Fibroblast of lung (primary cell): ENCODE measurements at regions not wholly inside any gene's neighbourhood (a gene's known extent, or its start where the extent isn't known, plus 50 kb on each side); places are given as distances from the start of the nearest gene placed in this dataset.

Source experiments
- DNase-seq, 2 donors: peaks; one replicate each; pipeline versions ENCODE4 v3.0.0 to v3.0.0-alpha.2; 2010; ENCODE audit warnings: low read depth in 2 of 2
- H2AFZ ChIP-seq: 2 replicates; pipeline ENCODE4 v1.5.1; 2012; ENCODE audit warnings: low read length, control low read depth, inconsistent platforms
- H3K27ac ChIP-seq: 2 replicates; pipeline ENCODE4 v1.5.1; 2011; ENCODE audit warnings: low read length, control low read depth; ENCODE audit not compliant: insufficient read depth
- H3K27me3 ChIP-seq: 2 replicates; pipeline ENCODE4 v1.5.1; 2011; ENCODE audit warnings: mild to moderate bottlenecking, low read length; ENCODE audit not compliant: control insufficient read depth, insufficient read depth
- H3K36me3 ChIP-seq: 2 replicates; pipeline ENCODE4 v1.5.1; 2011; ENCODE audit warnings: low read length; ENCODE audit not compliant: control insufficient read depth, insufficient read depth
- H3K4me1 ChIP-seq: 2 replicates; pipeline ENCODE4 v1.5.1; 2011; ENCODE audit warnings: low read length; ENCODE audit not compliant: control insufficient read depth, insufficient read depth; ENCODE audit errors: extremely low read depth
- H3K4me2 ChIP-seq: 2 replicates; pipeline ENCODE4 v1.5.1; 2011; ENCODE audit warnings: low read length, control low read depth; ENCODE audit not compliant: insufficient read depth; ENCODE audit errors: extremely low read depth
- H3K4me3 ChIP-seq, 4 experiments: fragments of 200-600 bp in 1 of 4; sonication (generic) in 1 of 4; replicated peaks in 1 of 4; 2 replicates each; pipeline ENCODE4 v1.5.1; 2011 to 2016; ENCODE audit warnings: low read length in 4 of 4, low read depth in 3 of 4, mild to moderate bottlenecking in 3 of 4, control low read depth in 2 of 4, inconsistent platforms in 1 of 4, mixed read lengths in 1 of 4; ENCODE audit not compliant: insufficient read depth in 1 of 4; ENCODE audit errors: control extremely low read depth in 1 of 4
- H3K79me2 ChIP-seq: 2 replicates; pipeline ENCODE4 v1.5.1; 2012; ENCODE audit warnings: mild to moderate bottlenecking, low read length, inconsistent platforms; ENCODE audit not compliant: control insufficient read depth, insufficient read depth
- H3K9ac ChIP-seq: 2 replicates; pipeline ENCODE4 v1.5.1; 2011; ENCODE audit warnings: mild to moderate bottlenecking, low read length, control low read depth; ENCODE audit not compliant: insufficient read depth
- H3K9me3 ChIP-seq: 2 replicates; pipeline ENCODE4 v1.5.1; 2012; ENCODE audit warnings: low read depth, low read length; ENCODE audit not compliant: control insufficient read depth, insufficient read depth
- H4K20me1 ChIP-seq: 2 replicates; pipeline ENCODE4 v1.5.1; 2011; ENCODE audit warnings: low read length; ENCODE audit not compliant: control insufficient read depth, insufficient read depth; ENCODE audit errors: extremely low read depth
- EZH2 ChIP-seq: IDR thresholded peaks from 2 replicates; pipeline ENCODE4 v1.5.1; 2012; ENCODE audit warnings: low read length, control low read depth, mild to moderate bottlenecking; ENCODE audit errors: missing control alignments
- TF ChIP-seq, protein P1 (sequence below), 2 donors: IDR thresholded peaks in 1 of 2; conservative IDR thresholded peaks in 1 of 2; 1 replicate in 1 of 2; 2 replicates in 1 of 2; pipeline ENCODE4 v1.5.1; 2011 to 2012; ENCODE audit warnings: low read length in 2 of 2, control low read depth in 1 of 2, inconsistent platforms in 1 of 2, low read depth in 1 of 2, mild to moderate bottlenecking in 1 of 2

DNA sequence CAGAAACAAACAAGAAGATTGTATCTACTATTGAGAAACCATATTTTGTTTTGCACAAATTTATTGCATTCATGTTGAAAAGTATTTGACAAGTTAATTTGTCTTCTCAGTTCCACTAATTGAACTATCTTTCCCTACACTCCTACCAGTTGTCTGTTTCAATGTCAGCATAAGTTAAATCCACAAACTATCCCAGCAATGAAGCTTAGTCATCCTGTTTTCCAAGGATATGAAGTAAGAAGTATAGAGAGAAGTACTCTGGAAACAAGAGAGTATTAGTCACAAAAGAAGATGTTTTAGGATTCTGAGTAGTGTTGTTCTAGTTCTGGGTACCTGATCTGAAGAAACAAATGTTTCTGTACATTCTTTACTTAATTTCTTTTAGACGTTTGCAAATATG lies 261.6 kb upstream of the ZNF804A start:
- Histone ChIP-seq H3K36me3 (no peaks in the 10 kb centered on the region), H3K4me1 (no peaks in the 10 kb centered on the region), H3K4me3 (no peak overlapping the region), H3K27ac (no peak overlapping the region), H3K4me2 (no peak overlapping the region), H4K20me1 (no peaks in the 10 kb centered on the region), H3K9me3 (no peaks in the 10 kb centered on the region), H3K79me2 (no peaks in the 10 kb centered on the region), H3K9ac (no peak overlapping the region), H3K27me3 (no peaks in the 10 kb centered on the region), H2AFZ (no peak overlapping the region)
- peak; percentile 3 to 56 for DNase-seq
- TF ChIP-seq, protein P1, sequence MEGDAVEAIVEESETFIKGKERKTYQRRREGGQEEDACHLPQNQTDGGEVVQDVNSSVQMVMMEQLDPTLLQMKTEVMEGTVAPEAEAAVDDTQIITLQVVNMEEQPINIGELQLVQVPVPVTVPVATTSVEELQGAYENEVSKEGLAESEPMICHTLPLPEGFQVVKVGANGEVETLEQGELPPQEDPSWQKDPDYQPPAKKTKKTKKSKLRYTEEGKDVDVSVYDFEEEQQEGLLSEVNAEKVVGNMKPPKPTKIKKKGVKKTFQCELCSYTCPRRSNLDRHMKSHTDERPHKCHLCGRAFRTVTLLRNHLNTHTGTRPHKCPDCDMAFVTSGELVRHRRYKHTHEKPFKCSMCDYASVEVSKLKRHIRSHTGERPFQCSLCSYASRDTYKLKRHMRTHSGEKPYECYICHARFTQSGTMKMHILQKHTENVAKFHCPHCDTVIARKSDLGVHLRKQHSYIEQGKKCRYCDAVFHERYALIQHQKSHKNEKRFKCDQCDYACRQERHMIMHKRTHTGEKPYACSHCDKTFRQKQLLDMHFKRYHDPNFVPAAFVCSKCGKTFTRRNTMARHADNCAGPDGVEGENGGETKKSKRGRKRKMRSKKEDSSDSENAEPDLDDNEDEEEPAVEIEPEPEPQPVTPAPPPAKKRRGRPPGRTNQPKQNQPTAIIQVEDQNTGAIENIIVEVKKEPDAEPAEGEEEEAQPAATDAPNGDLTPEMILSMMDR (conservative IDR thresholded peaks at IDR 0.05 in 1 of 2, IDR thresholded peaks at IDR 0.05 in 1 of 2; ENCODE audit: low read depth in 1 of 2, low read length in 2 of 2): no peak
- TF ChIP-seq EZH2: no peak

DNA sequence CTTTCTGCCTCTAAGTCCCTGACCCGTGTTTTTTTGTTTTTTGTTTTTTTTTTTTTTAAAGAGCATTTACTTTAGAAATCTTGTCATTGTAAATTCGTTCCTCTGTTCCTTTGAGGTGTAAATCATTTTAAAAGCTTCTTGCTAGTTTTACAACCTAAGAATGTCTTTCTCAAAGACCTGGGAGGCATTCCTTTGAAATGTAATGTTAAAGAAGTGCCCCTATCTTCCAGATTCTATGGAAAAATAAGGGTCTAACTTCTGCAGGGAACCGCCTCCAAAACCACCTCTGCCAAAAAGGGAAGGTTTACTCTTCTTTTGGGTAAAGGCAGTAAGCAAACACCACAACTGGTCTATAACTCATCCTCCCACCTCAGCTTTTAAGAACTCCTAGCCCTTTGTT lies 259.6 kb upstream of the ZNF804A start:
- H4K20me1 ChIP-seq: no peaks in the 10 kb centered on the region
- no peak overlapping the region for H3K27ac ChIP-seq
- no peaks in the 10 kb centered on the region for H3K9me3 ChIP-seq
- H3K4me2 ChIP-seq: no peak overlapping the region
- no peak overlapping the region for H2AFZ ChIP-seq
- no peak overlapping the region for H3K9ac ChIP-seq
- no peaks in the 10 kb centered on the region for H3K79me2 ChIP-seq
- H3K4me3 ChIP-seq: no peak overlapping the region
- H3K4me1 ChIP-seq: no peaks in the 10 kb centered on the region
- H3K36me3 ChIP-seq: no peaks in the 10 kb centered on the region
- TF ChIP-seq EZH2: no peak
- TF ChIP-seq, protein P1 (conservative IDR thresholded peaks at IDR 0.05 in 1 of 2, IDR thresholded peaks at IDR 0.05 in 1 of 2; ENCODE audit: low read depth in 1 of 2, low read length in 2 of 2): no peak
- no peaks in the 10 kb centered on the region for H3K27me3 ChIP-seq
- no peak for DNase-seq

DNA sequence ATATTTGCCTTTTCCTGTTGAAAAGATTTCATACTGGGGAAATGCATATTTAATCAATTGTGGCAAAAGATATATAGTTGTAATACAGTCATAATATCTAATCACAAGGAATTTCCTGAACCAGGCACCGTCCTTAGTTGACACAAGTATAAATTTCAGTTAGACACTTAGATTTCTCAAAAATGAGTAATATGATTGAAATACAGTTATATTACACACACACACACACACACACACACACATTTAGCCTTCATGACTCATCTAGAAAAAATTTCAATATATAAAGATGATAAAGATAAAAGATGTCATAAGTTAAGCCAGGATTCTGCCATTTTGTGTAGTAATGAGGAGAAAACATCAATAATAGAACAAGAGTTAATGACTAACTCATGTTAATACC lies 258.4 kb upstream of the ZNF804A start:
- Histone ChIP-seq H2AFZ (no peak overlapping the region), H3K4me1 (no peaks in the 10 kb centered on the region), H3K9ac (no peak overlapping the region), H3K36me3 (no peaks in the 10 kb centered on the region), H3K4me2 (no peak overlapping the region), H3K27me3 (no peaks in the 10 kb centered on the region), H4K20me1 (no peaks in the 10 kb centered on the region), H3K4me3 (no peak overlapping the region), H3K27ac (no peak overlapping the region), H3K79me2 (no peaks in the 10 kb centered on the region), H3K9me3 (no peaks in the 10 kb centered on the region)
- no peak for TF ChIP-seq EZH2
- DNase-seq: peak; percentile 27 to 37
